A549 (cell line): ENCODE measurements at regions not wholly inside any gene's neighbourhood (a gene's known extent, or its start where the extent isn't known, plus 50 kb on each side); places are given as distances from the start of the nearest gene placed in this dataset.

Experiments used
- ATAC-seq, 2 experiments: fragments of 200-7000 bp in 1 of 2; fragments of >200 bp in 1 of 2; cut with Nextera tagmentation in 1 of 2; cut with Tn5 transposase in 1 of 2; 3 replicates each; pipeline versions ENCODE4 v1.8.0 to v1.9.1; 2018 to 2020; ENCODE audit warnings: mild to moderate bottlenecking in 1 of 2, moderate library complexity in 1 of 2
- CTCF ChIA-PET: fragments of 300-600 bp; sonication (Branson Sonifier 250); formaldehyde crosslinking; extraction: SDS; loops from one replicate; lab custom pipeline; 2021; ENCODE audit warnings: antibody characterized with exemption, inconsistent platforms; lab: Yijun Ruan, JAX
- POLR2A ChIA-PET: fragments of 350-600 bp; formaldehyde crosslinking; extraction: SDS; loops from one replicate; lab custom pipeline; 2021; ENCODE audit warnings: antibody characterized with exemption, inconsistent platforms; lab: Yijun Ruan, JAX
- DNase-seq, 2 experiments: peaks; one replicate each; pipeline versions ENCODE4 v3.0.0 to v3.0.0-alpha.2; 2011 to 2016; ENCODE audit warnings: low read depth in 1 of 2, low spot score in 1 of 2
- FAIRE-seq: peaks from 2 replicates; lab custom pipeline; 2011; peaks lifted over from hg19 to GRCh38; lab: Jason Lieb, UNC
- H3K27ac ChIP-seq, 2 experiments: fragments of >200 bp; sonication (Bioruptor Twin); formaldehyde crosslinking; 3 replicates each; pipeline ENCODE4 v1.5.1; 2016 to 2017
- H3K4me1 ChIP-seq: fragments of >200 bp; sonication (Bioruptor Twin); formaldehyde crosslinking; 3 replicates; pipeline ENCODE4 v1.6.1; 2016
- H3K4me2 ChIP-seq: fragments of >200 bp; sonication (Bioruptor Twin); formaldehyde crosslinking; 3 replicates; pipeline ENCODE4 v1.6.1; 2016
- H3K4me3 ChIP-seq: fragments of >200 bp; sonication (Bioruptor Twin); formaldehyde crosslinking; 3 replicates; pipeline ENCODE4 v1.5.1; 2016
- H3K9me3 ChIP-seq: fragments of >200 bp; sonication (Bioruptor Twin); formaldehyde crosslinking; 3 replicates; pipeline ENCODE4 v1.6.1; 2016
- CBX2 ChIP-seq: fragments of 200-600 bp; sonication (generic); IDR thresholded peaks from 2 replicates; pipeline ENCODE4 v1.6.1; 2016; ENCODE audit warnings: low read depth, mild to moderate bottlenecking, borderline replicate concordance
- CEBPB ChIP-seq, 2 experiments: fragments of >200 bp in 1 of 2; sonication (Bioruptor Twin) in 1 of 2; formaldehyde crosslinking in 1 of 2; IDR thresholded peaks; 2 replicates each; pipeline ENCODE4 v1.6.1; 2012 to 2016
- EHMT2 ChIP-seq: fragments of 200-600 bp; sonication (generic); IDR thresholded peaks from 2 replicates; pipeline ENCODE4 v1.6.1; 2016; ENCODE audit warnings: antibody characterized with exemption, low read depth, mild to moderate bottlenecking, moderate library complexity
- EP300 ChIP-seq, 2 experiments: fragments of >200 bp; sonication (Bioruptor Twin); formaldehyde crosslinking; IDR thresholded peaks; 2 replicates in 1 of 2; 3 replicates in 1 of 2; pipeline ENCODE4 v1.6.1; 2016 to 2017
- ESRRA ChIP-seq: fragments of 150-350 bp; IDR thresholded peaks from 2 replicates; pipeline ENCODE4 v1.6.1; 2014; ENCODE audit warnings: mild to moderate bottlenecking, low read length, borderline replicate concordance
- FOSL2 ChIP-seq, 2 experiments: fragments of 450-650 bp in 1 of 2; fragments of >200 bp in 1 of 2; sonication (Bioruptor Twin) in 1 of 2; formaldehyde crosslinking; IDR thresholded peaks; 2 replicates each; pipeline versions ENCODE4 v1.5.0 to v1.6.1; 2016 to 2020; ENCODE audit warnings: mild to moderate bottlenecking in 1 of 2, moderate library complexity in 1 of 2
- FOXS1 ChIP-seq: fragments of 250-450 bp; sonication (Bioruptor Pico); IDR thresholded peaks from 2 replicates; pipeline ENCODE4 v1.5.0; 2020; ENCODE audit warnings: mild to moderate bottlenecking, moderate library complexity
- GATA3 ChIP-seq: IDR thresholded peaks from 2 replicates; pipeline ENCODE4 v1.6.1; 2012; ENCODE audit warnings: borderline replicate concordance
- HDAC2 ChIP-seq: fragments of 200-600 bp; sonication (generic); IDR thresholded peaks from 2 replicates; pipeline ENCODE4 v1.6.1; 2016
- HOXA7 ChIP-seq: fragments of 250-450 bp; sonication (Bioruptor Pico); IDR thresholded peaks from 2 replicates; pipeline ENCODE4 v1.5.0; 2020; ENCODE audit warnings: mild to moderate bottlenecking, moderate library complexity
- JUNB ChIP-seq: fragments of >200 bp; sonication (Bioruptor Twin); formaldehyde crosslinking; IDR thresholded peaks from 2 replicates; pipeline ENCODE4 v1.6.1; 2016
- MAFK ChIP-seq: fragments of 450-650 bp; IDR thresholded peaks from 2 replicates; pipeline ENCODE4 v1.6.1; 2014; ENCODE audit not compliant: partially characterized antibody
- NPAS2 ChIP-seq: fragments of 250-450 bp; sonication (Bioruptor Pico); IDR thresholded peaks from 2 replicates; pipeline ENCODE4 v1.8.0; 2022; ENCODE audit warnings: mild to moderate bottlenecking, moderate library complexity, borderline replicate concordance
- RCOR1 ChIP-seq: fragments of 150-350 bp; IDR thresholded peaks from 2 replicates; pipeline ENCODE4 v1.6.1; 2014; ENCODE audit warnings: antibody characterized with exemption, low read length, low read depth
- RFX5 ChIP-seq: fragments of 450-650 bp; IDR thresholded peaks from 2 replicates; pipeline ENCODE4 v1.7.1; 2014; ENCODE audit warnings: antibody characterized with exemption, mild to moderate bottlenecking, moderate library complexity
- RNF2 ChIP-seq: fragments of 200-600 bp; sonication (generic); IDR thresholded peaks from 2 replicates; pipeline ENCODE4 v1.6.1; 2016; ENCODE audit warnings: low read depth, mild to moderate bottlenecking, antibody characterized with exemption, moderate library complexity, borderline replicate concordance
- TFCP2L1 ChIP-seq: fragments of 250-450 bp; sonication (Bioruptor Pico); IDR thresholded peaks from 2 replicates; pipeline ENCODE4 v1.5.0; 2021; ENCODE audit warnings: mild to moderate bottlenecking
- ZNF302 ChIP-seq: fragments of 250-450 bp; sonication (Bioruptor Pico); IDR thresholded peaks from 2 replicates; pipeline ENCODE4 v1.9.0; 2021; ENCODE audit warnings: inconsistent platforms, mild to moderate bottlenecking, moderate library complexity
- TF ChIP-seq, protein P1 (sequence below): fragments of 200-600 bp; sonication (generic); IDR thresholded peaks from 2 replicates; pipeline ENCODE4 v1.6.1; 2016; ENCODE audit warnings: antibody characterized with exemption, mild to moderate bottlenecking, moderate library complexity
- TF ChIP-seq, protein P2 (sequence below): IDR thresholded peaks from 2 replicates; pipeline ENCODE4 v1.6.1; 2012
- TF ChIP-seq, protein P3 (sequence below): fragments of >200 bp; sonication (Bioruptor Twin); formaldehyde crosslinking; IDR thresholded peaks from 3 replicates; pipeline ENCODE4 v1.5.1; 2016
- TF ChIP-seq, protein P4 (sequence below): fragments of 450-650 bp; IDR thresholded peaks from 2 replicates; pipeline ENCODE4 v1.6.1; 2014; ENCODE audit warnings: antibody characterized with exemption

DNA sequence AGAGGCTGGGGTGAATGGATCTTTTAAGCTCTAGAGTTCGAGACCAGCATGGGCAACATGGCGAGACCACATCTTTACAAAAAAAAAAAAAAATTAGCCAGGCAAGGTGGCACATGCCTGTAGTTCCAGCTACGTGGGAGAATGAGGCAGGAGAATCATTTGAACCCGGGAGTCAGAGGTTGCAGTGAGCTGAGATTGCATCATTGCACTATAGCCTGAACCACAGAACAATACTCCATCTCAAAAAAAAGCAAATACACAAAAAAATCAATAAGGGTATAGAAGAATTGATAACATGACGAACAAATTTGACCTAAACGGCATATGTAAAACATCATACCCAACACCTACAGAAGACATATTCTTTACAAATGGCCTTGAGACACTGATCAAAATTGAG, 668.4 kb downstream of the MECOM start (continued):
- TF ChIP-seq, protein P1, sequence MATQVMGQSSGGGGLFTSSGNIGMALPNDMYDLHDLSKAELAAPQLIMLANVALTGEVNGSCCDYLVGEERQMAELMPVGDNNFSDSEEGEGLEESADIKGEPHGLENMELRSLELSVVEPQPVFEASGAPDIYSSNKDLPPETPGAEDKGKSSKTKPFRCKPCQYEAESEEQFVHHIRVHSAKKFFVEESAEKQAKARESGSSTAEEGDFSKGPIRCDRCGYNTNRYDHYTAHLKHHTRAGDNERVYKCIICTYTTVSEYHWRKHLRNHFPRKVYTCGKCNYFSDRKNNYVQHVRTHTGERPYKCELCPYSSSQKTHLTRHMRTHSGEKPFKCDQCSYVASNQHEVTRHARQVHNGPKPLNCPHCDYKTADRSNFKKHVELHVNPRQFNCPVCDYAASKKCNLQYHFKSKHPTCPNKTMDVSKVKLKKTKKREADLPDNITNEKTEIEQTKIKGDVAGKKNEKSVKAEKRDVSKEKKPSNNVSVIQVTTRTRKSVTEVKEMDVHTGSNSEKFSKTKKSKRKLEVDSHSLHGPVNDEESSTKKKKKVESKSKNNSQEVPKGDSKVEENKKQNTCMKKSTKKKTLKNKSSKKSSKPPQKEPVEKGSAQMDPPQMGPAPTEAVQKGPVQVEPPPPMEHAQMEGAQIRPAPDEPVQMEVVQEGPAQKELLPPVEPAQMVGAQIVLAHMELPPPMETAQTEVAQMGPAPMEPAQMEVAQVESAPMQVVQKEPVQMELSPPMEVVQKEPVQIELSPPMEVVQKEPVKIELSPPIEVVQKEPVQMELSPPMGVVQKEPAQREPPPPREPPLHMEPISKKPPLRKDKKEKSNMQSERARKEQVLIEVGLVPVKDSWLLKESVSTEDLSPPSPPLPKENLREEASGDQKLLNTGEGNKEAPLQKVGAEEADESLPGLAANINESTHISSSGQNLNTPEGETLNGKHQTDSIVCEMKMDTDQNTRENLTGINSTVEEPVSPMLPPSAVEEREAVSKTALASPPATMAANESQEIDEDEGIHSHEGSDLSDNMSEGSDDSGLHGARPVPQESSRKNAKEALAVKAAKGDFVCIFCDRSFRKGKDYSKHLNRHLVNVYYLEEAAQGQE = no peak
- TF ChIP-seq EHMT2 = no peak
- TF ChIP-seq, protein P2, sequence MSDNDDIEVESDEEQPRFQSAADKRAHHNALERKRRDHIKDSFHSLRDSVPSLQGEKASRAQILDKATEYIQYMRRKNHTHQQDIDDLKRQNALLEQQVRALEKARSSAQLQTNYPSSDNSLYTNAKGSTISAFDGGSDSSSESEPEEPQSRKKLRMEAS = no peak
- no peak for TF ChIP-seq CBX2
- TF ChIP-seq GATA3 = no peak
- TF ChIP-seq ESRRA = no peak
- TF ChIP-seq, protein P3, sequence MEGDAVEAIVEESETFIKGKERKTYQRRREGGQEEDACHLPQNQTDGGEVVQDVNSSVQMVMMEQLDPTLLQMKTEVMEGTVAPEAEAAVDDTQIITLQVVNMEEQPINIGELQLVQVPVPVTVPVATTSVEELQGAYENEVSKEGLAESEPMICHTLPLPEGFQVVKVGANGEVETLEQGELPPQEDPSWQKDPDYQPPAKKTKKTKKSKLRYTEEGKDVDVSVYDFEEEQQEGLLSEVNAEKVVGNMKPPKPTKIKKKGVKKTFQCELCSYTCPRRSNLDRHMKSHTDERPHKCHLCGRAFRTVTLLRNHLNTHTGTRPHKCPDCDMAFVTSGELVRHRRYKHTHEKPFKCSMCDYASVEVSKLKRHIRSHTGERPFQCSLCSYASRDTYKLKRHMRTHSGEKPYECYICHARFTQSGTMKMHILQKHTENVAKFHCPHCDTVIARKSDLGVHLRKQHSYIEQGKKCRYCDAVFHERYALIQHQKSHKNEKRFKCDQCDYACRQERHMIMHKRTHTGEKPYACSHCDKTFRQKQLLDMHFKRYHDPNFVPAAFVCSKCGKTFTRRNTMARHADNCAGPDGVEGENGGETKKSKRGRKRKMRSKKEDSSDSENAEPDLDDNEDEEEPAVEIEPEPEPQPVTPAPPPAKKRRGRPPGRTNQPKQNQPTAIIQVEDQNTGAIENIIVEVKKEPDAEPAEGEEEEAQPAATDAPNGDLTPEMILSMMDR = no peak

DNA sequence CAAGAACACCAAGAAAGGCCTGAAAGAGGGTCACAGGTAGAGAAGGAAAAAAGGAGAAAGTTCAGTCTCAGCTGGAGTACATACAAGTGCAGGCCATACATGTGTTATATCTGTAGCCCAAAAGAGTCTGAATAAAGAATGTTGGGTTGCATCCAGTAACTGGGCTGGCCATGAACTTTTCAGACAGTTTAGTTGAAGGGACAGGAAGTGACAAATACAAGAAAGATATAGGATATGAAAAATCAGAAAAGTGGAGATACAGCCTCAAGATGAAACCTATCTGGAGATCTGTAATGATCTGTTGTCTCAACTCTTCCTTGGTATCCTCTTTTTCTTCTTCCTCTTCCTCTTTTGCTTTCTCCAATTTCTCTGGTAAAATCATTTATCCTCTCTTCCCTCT, 671.7 kb downstream of the MECOM start:
- no peaks in the 10 kb centered on the region for H3K9me3 ChIP-seq
- no peak overlapping the region for H3K4me2 ChIP-seq
- CTCF ChIA-PET = no interaction called here
- POLR2A ChIA-PET = no interaction called here
- no peaks in the 10 kb centered on the region for H3K4me1 ChIP-seq
- no peak for TF ChIP-seq CEBPB (IDR thresholded peaks at IDR 0.05)
- TF ChIP-seq ESRRA = no peak
- TF ChIP-seq, protein P1 = no peak
- no peak for TF ChIP-seq HDAC2
- no peak for TF ChIP-seq NPAS2 (CRISPR knock-in tag)
- TF ChIP-seq TFCP2L1 (CRISPR knock-in tag) = no peak
- TF ChIP-seq, protein P4, sequence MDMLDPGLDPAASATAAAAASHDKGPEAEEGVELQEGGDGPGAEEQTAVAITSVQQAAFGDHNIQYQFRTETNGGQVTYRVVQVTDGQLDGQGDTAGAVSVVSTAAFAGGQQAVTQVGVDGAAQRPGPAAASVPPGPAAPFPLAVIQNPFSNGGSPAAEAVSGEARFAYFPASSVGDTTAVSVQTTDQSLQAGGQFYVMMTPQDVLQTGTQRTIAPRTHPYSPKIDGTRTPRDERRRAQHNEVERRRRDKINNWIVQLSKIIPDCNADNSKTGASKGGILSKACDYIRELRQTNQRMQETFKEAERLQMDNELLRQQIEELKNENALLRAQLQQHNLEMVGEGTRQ = no peak
- TF ChIP-seq RCOR1 = no peak
- no peak for TF ChIP-seq RFX5
- no peak for TF ChIP-seq RNF2
- no peak for TF ChIP-seq HOXA7
- no peak for TF ChIP-seq JUNB
- no peak for TF ChIP-seq EP300 (IDR thresholded peaks at IDR 0.05)
- TF ChIP-seq FOXS1 (CRISPR knock-in tag) = no peak
- no peak for TF ChIP-seq FOSL2 (IDR thresholded peaks at IDR 0.05)
- no peak for TF ChIP-seq FOSL2 (CRISPR knock-in tag; IDR thresholded peaks at IDR 0.05)
- no peak for TF ChIP-seq MAFK
- TF ChIP-seq ZNF302 (CRISPR knock-in tag) = no peak
- ATAC-seq (no peak), FAIRE-seq (no peak), DNase-seq (no peak)
- H3K4me3 ChIP-seq = no peak overlapping the region
- no peak overlapping the region for H3K27ac ChIP-seq
